RWPE2 (cell line): ENCODE measurements at regions not wholly inside any gene's neighbourhood (a gene's known extent, or its start where the extent isn't known, plus 50 kb on each side); places are given as distances from the start of the nearest gene placed in this dataset.
A peak's percentile ranks its signal among the peaks of the same experiment; 100 is the strongest.

ENCODE experiments used
- ATAC-seq: fragments of 200-7000 bp; cut with Tn5 transposase; 3 replicates; pipeline ENCODE4 v1.9.1; 2021; ENCODE audit warnings: low read depth
- DNase-seq: peaks from one replicate; pipeline ENCODE4 v3.0.0-alpha.2; 2020; ENCODE audit warnings: low spot score
- H3K27ac ChIP-seq: fragments of 450-650 bp; 2 replicates; pipeline ENCODE4 v1.5.1; 2017; ENCODE audit warnings: mild to moderate bottlenecking; ENCODE audit not compliant: poor library complexity, severe bottlenecking
- H3K27me3 ChIP-seq: fragments of 250-450 bp; sonication (Bioruptor Pico); 2 replicates; pipeline ENCODE4 v1.5.1; 2021; ENCODE audit warnings: mild to moderate bottlenecking, moderate library complexity; ENCODE audit not compliant: insufficient read depth, poor library complexity, severe bottlenecking
- H3K36me3 ChIP-seq: fragments of 250-450 bp; sonication (Bioruptor Pico); 2 replicates; pipeline ENCODE4 v1.5.1; 2020; ENCODE audit warnings: low read depth, mild to moderate bottlenecking, moderate library complexity
- H3K4me1 ChIP-seq: fragments of 250-450 bp; sonication (Bioruptor Pico); 2 replicates; pipeline ENCODE4 v1.5.1; 2021; ENCODE audit warnings: mild to moderate bottlenecking, moderate library complexity; ENCODE audit not compliant: insufficient read depth, poor library complexity, severe bottlenecking
- H3K4me3 ChIP-seq: fragments of 250-450 bp; sonication (Bioruptor Pico); 2 replicates; pipeline ENCODE4 v1.5.1; 2021; ENCODE audit warnings: mild to moderate bottlenecking, moderate library complexity; ENCODE audit not compliant: severe bottlenecking
- H3K9me3 ChIP-seq: fragments of 250-450 bp; sonication (Bioruptor Pico); 2 replicates; pipeline ENCODE4 v1.5.1; 2021; ENCODE audit warnings: mild to moderate bottlenecking, moderate library complexity; ENCODE audit not compliant: severe bottlenecking
- CTCF ChIP-seq: fragments of 450-650 bp; IDR thresholded peaks from one replicate; pipeline ENCODE4 v1.5.1; 2017; ENCODE audit warnings: mild to moderate bottlenecking, moderate library complexity; ENCODE audit not compliant: poor library complexity, severe bottlenecking

DNA sequence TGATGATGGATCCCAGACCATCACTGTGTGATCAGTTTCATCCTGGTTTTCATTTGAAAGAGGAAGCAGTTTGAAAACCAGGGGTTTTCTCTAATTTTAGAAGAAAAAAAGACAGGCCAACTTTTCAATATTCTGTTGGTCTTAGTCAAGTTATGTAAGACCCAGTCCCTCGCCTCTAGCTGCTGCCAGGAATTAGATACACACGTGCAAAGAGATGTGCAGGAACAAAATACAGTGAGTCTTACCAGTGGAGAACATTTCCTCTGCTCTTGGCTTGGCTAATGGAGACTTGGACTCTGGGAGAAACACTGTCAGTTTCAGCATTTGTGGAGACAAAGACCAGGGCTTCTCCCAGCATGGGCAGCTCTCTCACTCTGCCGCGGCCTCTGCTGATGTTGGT is 214.9 kb upstream of the C2CD4B start:
- ATAC-seq (no peak), DNase-seq (no peak)
- no peak for TF ChIP-seq CTCF
- Histone ChIP-seq H3K27ac (no peak overlapping the region), H3K4me1 (no peaks in the 10 kb centered on the region), H3K9me3 (no peaks in the 10 kb centered on the region), H3K27me3 (no peaks in the 10 kb centered on the region), H3K36me3 (no peaks in the 10 kb centered on the region), H3K4me3 (no peak overlapping the region)

DNA sequence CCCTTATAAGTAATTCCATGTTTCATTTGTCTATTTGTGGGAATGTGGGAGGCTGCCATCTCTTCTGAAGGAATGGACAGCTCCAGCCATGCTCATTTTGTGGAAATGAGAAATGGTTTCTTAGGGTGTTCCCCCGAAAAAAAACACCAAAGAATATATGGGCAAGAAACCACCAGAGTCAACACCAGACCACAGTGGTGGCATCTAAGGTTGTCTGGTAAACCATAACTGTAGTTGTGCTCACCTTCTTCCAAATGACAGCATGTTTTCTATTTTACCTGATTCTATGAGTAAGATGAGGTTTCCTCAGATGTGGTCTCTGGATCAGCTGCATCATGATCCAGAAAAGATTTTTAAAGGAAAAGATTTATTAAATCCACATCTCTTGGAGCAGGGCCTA is 217.0 kb upstream of the C2CD4B start:
- H3K36me3 ChIP-seq, result no peaks in the 10 kb centered on the region
- no peak for TF ChIP-seq CTCF
- no peaks in the 10 kb centered on the region for H3K27me3 ChIP-seq
- no peaks in the 10 kb centered on the region for H3K4me1 ChIP-seq
- DNase-seq, result no peak
- no peak for ATAC-seq
- H3K4me3 ChIP-seq, result no peak overlapping the region
- no peak overlapping the region for H3K27ac ChIP-seq
- no peaks in the 10 kb centered on the region for H3K9me3 ChIP-seq

GRCh38 chr15:62389885-62390790 is 225.1 kb upstream of the C2CD4B start, which contains the start of gene TLN2:
Gene TLN2 (plus strand): TSS chr15:62390550.
- peak; percentile 71 for ATAC-seq
- peak; percentile 75 for DNase-seq
- peak within 1 kb of the TSS; percentile 28 for H3K27ac ChIP-seq

GRCh38 chr15:62390791-62391640 is 225.9 kb upstream of the C2CD4B start:
- no peaks in the 10 kb centered on the region for H3K36me3 ChIP-seq
- peak; percentile 80 for DNase-seq
- no peak for TF ChIP-seq CTCF
- H3K27ac ChIP-seq, result peak overlapping the region; percentile 28
- H3K27me3 ChIP-seq, result no peaks in the 10 kb centered on the region
- H3K4me1 ChIP-seq, result peaks cover 9% of the 10 kb centered on the region
- H3K9me3 ChIP-seq, result no peaks in the 10 kb centered on the region
- peak overlapping the region; percentile 76 for H3K4me3 ChIP-seq
- ATAC-seq, result peak; percentile 50

More at GRCh38 chr15:62389885-62390790, 225.1 kb upstream of the C2CD4B start, which contains the start of gene TLN2:
- H3K36me3 ChIP-seq, result no peaks in the 10 kb centered on the region
- H3K9me3 ChIP-seq, result no peaks in the 10 kb centered on the region
- no peaks in the 10 kb centered on the region for H3K27me3 ChIP-seq
- H3K4me1 ChIP-seq, result peaks cover 9% of the 10 kb centered on the region
- TF ChIP-seq CTCF, result no peak
- H3K4me3 ChIP-seq, result peak within 1 kb of the TSS; percentile 76
